Urothelium cell line (cell line): ENCODE measurements at regions not wholly inside any gene's neighbourhood (a gene's known extent, or its start where the extent isn't known, plus 50 kb on each side); places are given as distances from the start of the nearest gene placed in this dataset.

Experiments
- DNase-seq: peaks from one replicate; pipeline ENCODE4 v3.0.0; 2011; ENCODE audit warnings: low spot score, mixed read lengths
- FAIRE-seq: peaks from 2 replicates; lab custom pipeline; 2011; peaks lifted over from hg19 to GRCh38; lab: Jason Lieb, UNC

GRCh38 chr1:58993403-58993802 lies 209.6 kb upstream of the JUN start:
- no peak for FAIRE-seq
- no peak for DNase-seq

DNA sequence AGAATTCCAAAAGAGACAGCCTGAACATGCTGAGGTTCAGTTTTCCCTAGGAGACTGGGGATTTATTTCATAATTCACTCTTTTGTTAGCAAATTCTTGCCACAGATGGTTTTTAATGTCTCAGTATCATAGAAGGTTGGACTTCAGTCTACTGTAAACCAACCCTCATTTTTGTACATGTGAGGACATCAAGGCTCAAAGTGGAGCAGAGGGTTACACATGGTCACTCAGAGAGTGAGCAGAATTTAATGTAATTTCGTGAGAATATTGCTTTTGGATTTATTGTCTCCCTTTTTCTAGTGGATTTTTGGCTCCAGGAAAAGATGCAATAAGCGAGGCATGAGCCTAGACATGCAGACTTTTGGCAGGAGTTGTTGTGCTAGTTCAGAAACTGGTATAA lies 210.8 kb upstream of the JUN start:
- no peak for FAIRE-seq
- no peak for DNase-seq

DNA sequence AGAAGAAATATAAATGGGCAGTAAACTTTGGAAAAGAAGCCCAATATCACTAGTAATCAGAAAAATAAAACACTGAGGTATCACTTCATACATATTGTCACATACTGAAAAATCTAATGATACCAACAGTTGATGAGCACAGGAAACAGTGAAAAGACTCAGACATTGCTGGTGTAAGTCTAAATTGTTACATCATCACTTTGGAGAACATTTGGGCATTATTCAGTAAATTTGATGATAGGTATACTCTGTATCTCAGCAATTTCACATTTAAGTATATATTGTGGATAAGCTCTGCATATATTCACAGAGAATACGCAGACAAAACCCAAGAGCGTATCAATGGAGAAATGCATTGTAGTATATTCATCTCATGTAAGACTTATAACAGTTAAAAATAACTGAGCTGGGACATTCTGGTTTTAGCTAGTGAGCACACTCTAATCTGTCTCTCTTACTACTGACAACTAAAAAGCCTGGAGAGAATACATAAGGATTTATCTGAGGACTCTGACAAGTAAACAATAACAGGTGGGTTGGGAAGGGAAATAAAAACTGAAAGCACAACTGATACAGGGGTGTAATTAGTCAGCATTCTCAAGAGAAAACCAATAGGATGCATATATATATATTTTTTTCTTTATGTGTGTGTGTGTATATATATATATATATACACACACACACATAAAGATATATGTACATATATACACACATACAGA lies 212.7 kb upstream of the JUN start:
- FAIRE-seq (no peak), DNase-seq (no peak)

GRCh38 chr1:58997060-58997411 lies 213.2 kb upstream of the JUN start:
- FAIRE-seq (no peak), DNase-seq (no peak)

GRCh38 chr1:58997637-58998036 lies 213.8 kb upstream of the JUN start:
- FAIRE-seq (no peak), DNase-seq (no peak)

- FAIRE-seq (peak; percentile 75), DNase-seq (no peak)
Measured at GRCh38 chr1:58999676-59000075, 215.8 kb upstream of the JUN start.

DNA sequence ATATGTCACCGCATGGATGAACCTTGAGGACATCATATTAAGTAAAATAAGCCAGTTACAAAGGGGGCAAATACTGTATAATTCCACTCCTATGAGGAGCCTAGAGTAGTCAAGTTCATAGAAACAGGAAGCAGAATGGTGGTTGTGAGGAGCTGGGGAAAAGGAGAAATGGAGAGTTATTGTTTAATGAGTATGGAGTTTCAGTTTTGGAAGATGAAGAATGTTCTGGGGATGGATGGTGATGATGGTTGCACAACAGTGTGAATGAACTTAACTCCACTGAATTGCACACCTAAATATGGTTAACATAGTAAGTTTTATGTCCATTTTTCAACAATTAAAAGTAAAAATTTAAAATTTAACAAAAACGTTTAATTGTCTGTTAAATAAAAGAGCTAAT lies 220.9 kb upstream of the JUN start:
- DNase-seq: no peak
- no peak for FAIRE-seq

- DNase-seq: no peak
- no peak for FAIRE-seq
Measured at GRCh38 chr1:59005491-59006288, 221.8 kb upstream of the JUN start.

GRCh38 chr1:59006289-59006658 lies 222.4 kb upstream of the JUN start:
- no peak for DNase-seq
- no peak for FAIRE-seq

DNA sequence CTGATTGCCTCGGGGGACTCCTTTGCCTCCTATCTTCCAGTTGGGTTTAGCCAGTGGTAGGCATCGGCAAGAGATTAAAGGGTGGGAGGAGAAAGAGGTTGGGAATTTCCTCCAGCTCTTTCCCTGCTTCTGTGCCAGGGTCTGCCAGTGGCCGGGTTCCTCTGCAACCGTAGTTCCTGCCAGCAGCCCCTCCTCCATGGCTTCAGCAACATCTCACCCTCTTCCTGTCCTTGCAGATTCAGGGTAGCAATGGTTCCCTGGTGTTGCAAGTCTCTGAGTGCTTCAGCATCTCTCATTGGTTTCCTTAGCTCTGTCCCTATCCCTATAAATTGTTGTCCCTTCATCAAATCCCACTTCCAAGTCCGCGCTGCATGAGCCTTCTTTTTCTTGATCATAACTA lies 223.1 kb upstream of the JUN start:
- DNase-seq (no peak), FAIRE-seq (no peak)

- FAIRE-seq (no peak), DNase-seq (no peak)
Measured at GRCh38 chr1:59007429-59007819, 223.6 kb upstream of the JUN start.

DNA sequence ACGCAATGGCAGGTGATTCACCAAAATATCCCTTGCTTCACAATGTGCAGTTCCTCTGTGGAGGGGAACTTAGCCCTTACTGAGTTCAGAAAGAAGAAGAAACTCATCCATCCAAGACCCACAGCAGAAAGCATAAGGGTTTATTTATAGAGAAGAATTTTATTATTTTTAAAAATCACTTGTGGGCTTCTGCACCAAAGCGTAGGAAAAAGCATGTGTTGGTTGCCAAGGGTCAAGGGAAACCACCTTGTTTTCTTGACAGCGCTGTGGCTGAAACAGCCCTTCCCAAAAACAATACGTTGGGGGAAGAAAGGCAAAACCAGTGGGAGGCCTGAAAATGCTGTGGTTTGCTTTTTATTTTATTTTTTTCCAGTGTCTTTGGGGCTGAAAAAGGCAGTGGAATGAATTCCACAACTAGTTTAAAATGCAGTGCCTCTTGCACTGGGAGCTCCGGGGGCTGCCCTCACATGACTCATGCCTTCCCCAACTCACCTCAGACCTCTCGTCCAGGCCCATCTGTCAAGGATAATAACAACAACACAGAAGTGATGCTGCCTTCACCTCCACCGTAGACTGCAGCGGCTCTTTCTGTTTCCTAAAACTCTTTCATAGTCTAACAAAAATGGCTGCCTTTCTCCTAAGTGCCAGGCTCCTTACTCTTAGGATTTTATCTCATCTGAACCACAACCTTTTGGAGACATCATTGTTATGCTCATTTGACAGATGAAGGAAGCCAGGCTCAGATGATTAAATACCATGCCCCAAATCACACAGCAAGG lies 224.2 kb upstream of the JUN start:
- FAIRE-seq (no peak), DNase-seq (no peak)

DNA sequence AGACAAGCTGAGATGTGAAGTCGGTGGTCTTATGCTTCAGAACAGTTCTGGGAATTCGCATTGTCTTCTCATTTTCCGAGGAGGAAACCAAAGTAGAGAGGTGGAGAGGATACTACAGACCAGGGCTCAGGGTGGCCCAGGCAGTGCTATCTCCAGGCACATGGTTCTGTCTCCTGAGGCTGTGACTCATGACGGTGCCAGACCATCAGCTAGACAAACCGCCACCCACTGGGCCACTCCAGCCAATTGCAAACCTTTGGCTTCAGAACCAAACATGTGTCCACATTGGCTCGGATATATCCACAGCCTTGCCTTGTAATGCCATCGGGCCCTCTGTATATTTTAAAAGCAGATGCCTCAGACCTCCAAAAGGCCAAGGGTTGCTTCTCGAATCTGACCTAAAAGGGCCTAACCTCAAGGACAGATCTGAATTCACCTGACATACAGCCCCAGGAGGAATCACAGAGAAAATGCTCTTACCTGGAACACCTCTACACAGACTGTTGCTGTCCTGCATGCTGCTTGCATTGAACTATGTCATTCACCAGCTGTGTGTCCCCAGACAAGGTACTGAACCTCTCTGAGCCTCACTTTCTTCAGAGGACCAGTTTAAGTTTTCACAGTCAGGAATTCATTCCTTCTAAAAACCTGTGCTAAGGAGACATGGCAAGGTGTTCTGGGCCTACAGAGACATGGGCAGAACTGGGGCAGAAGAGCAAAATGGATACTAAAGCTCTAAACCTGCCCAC lies 224.9 kb upstream of the JUN start:
- FAIRE-seq: no peak
- no peak for DNase-seq

GRCh38 chr1:59011663-59012062 lies 227.8 kb upstream of the JUN start:
- FAIRE-seq (no peak), DNase-seq (no peak)

- DNase-seq (no peak), FAIRE-seq (no peak)
Measured at GRCh38 chr1:59012378-59012777, 228.5 kb upstream of the JUN start.

DNA sequence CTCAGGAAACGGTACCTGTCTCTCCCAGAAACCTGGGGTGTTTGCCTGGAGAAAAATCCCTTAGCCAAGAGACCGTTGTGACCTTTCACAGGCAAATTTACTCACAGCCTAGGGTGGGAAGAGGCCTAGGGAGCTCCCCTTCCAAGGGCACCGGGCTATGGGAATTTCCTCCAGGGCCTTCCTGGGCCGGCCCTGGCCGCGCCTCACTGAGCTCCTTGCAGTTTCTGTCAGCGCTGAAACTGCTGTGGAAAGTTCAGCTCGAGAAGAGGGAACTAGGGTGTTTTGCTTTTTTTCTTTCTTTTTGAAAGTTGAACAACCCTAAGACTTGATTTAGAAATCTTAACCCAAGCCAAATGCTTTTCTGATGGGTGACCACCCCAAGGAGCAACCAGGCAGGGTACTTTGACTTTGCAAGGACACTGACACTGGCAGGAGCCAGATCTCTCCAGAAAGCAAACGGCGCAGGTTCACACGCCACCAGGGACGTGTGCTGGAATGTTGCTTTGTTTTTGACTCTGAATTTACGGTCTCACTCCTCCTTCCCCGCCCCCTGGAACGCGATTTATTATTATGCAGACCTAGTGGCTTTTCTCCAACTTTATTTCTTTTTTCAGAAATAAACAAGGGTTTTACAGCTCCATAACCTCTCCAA lies 229.6 kb upstream of the JUN start:
- FAIRE-seq (no peak), DNase-seq (no peak)

DNA sequence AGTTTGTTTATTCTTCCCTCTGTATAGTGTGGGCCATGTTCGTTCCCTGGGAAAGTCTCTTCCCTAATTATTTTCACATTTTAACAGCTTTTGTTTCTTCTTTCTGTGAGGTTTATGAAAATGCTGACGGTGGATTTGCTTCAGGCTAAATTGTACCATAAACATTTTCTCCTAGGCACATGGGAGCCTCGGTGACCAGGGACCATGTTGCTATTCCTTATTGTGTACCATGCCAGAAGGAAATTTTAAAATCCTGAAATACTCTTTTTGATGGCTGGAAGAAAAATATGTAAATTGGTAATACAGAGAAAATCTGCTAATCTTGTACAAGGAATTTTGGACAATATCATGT lies 230.1 kb upstream of the JUN start:
- DNase-seq: no peak
- no peak for FAIRE-seq

DNA sequence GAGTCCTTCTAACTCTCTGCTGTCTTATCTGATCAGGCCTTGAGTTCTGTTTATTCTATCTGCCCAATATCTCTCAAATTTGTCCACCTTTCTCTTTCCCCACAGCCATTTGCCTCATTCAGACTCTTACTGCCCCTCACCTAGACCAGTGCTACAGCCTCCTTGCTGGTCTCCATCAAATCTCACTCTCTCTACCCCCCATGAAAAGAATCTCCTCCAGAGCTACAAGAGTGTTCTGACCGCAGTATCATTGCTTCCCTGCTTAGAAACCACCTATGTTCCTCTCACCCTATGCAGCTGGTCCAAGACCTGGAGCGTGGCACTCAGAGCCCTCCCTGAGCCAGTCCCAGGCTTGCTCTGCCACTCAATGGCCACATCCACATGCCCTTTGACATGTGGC lies 231.0 kb upstream of the JUN start:
- FAIRE-seq (no peak), DNase-seq (no peak)

- DNase-seq: peak; percentile 63
- no peak for FAIRE-seq
Measured at GRCh38 chr1:59015708-59016107, 231.9 kb upstream of the JUN start.

DNA sequence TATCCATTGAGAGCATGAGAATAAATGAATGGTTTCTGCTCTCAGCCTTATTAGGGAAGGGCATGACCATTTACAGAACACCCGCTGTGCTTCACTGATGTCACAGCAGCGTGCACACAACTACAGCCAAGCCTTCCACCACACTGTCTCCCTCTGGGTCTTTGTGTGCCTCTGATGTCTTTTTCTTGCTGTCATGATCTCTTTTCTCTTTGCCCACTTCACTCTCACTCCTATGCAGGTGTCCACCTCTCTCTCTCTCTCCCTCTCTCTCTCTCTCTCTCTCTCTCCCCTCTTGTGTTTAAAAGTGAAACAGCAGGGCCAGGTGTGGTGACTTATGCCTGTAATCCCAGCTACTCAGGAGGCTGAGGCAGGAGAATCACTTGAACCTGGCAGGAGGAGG lies 232.5 kb upstream of the JUN start:
- DNase-seq: no peak
- FAIRE-seq: peak; percentile 87
